ENCODE measurements at regions not wholly inside any gene's neighbourhood (a gene's known extent, or its start where the extent isn't known, plus 50 kb on each side); places are given as distances from the start of the nearest gene placed in this dataset.
"Not testable (repeated sequence)": the region's sequence is repeated elsewhere in the genome, so short reads cannot be mapped to it uniquely, and the experiment has no call there.

- Mint-ChIP-seq H3K4me1 (ENCODE audit: low read depth) (peaks cover 22% of the 10 kb centered on the region), H3K27ac (no peak overlapping the region), H3K9me3 (no peaks in the 10 kb centered on the region), H3K36me3 (no peaks in the 10 kb centered on the region), H3K27me3 (peaks cover 3% of the 10 kb centered on the region), H3K4me3 (no peak overlapping the region)
- ChIA-PET CTCF (no interaction called here), POLR2A (no interaction called here)
- intact Hi-C loops (cut with micrococcal nuclease) = no loop called here
- no peak for DNase-seq
Observed at GRCh38 chr13:28607187-28607955, 51.6 kb upstream of the POMP start.

GRCh38 chr13:28606466-28606865 is 52.5 kb upstream of the POMP start:
- CTCF ChIA-PET = no interaction called here
- H3K4me1 Mint-ChIP-seq (ENCODE audit: low read depth) = peaks cover 13% of the 10 kb centered on the region
- DNase-seq = no peak
- intact Hi-C loops (cut with micrococcal nuclease) = no loop called here
- no peaks in the 10 kb centered on the region for H3K9me3 Mint-ChIP-seq
- no peak overlapping the region for H3K27ac Mint-ChIP-seq
- POLR2A ChIA-PET = no interaction called here
- no peaks in the 10 kb centered on the region for H3K36me3 Mint-ChIP-seq
- H3K27me3 Mint-ChIP-seq = peaks cover 3% of the 10 kb centered on the region
- no peak overlapping the region for H3K4me3 Mint-ChIP-seq

GRCh38 chr13:28605147-28605546 is 53.8 kb upstream of the POMP start:
- H3K27ac Mint-ChIP-seq; DNase-seq; H3K36me3 Mint-ChIP-seq; intact Hi-C loops (cut with micrococcal nuclease); POLR2A ChIA-PET; H3K4me3 Mint-ChIP-seq; H3K27me3 Mint-ChIP-seq; H3K4me1 Mint-ChIP-seq (ENCODE audit: low read depth); H3K9me3 Mint-ChIP-seq; CTCF ChIA-PET: not testable (repeated sequence)

- peaks cover 6% of the 10 kb centered on the region for H3K27me3 Mint-ChIP-seq
- no peaks in the 10 kb centered on the region for H3K4me1 Mint-ChIP-seq (ENCODE audit: low read depth)
- peaks cover 3% of the 10 kb centered on the region for H3K9me3 Mint-ChIP-seq
- no peak for DNase-seq
- no peaks in the 10 kb centered on the region for H3K36me3 Mint-ChIP-seq
- POLR2A ChIA-PET = no interaction called here
- H3K27ac Mint-ChIP-seq = no peak overlapping the region
- H3K4me3 Mint-ChIP-seq = no peak overlapping the region
- intact Hi-C loops (cut with micrococcal nuclease) = no loop called here
- CTCF ChIA-PET = no interaction called here
Observed at GRCh38 chr13:28603043-28603664, 55.8 kb upstream of the POMP start.

- H3K36me3 Mint-ChIP-seq = no peaks in the 10 kb centered on the region
- peaks cover 6% of the 10 kb centered on the region for H3K27me3 Mint-ChIP-seq
- intact Hi-C loops (cut with micrococcal nuclease) = no loop called here
- H3K4me3 Mint-ChIP-seq = no peak overlapping the region
- ChIA-PET CTCF (no interaction called here), POLR2A (no interaction called here)
- DNase-seq = no peak
- peaks cover 3% of the 10 kb centered on the region for H3K9me3 Mint-ChIP-seq
- H3K4me1 Mint-ChIP-seq (ENCODE audit: low read depth) = no peaks in the 10 kb centered on the region
- no peak overlapping the region for H3K27ac Mint-ChIP-seq
Observed at GRCh38 chr13:28602580-28602979, 56.4 kb upstream of the POMP start.

- Mint-ChIP-seq H3K9me3 (peaks cover 3% of the 10 kb centered on the region), H3K27ac (no peak overlapping the region), H3K36me3 (no peaks in the 10 kb centered on the region), H3K4me1 (ENCODE audit: low read depth) (no peaks in the 10 kb centered on the region), H3K4me3 (no peak overlapping the region), H3K27me3 (peaks cover 7% of the 10 kb centered on the region)
- no peak for DNase-seq
- ChIA-PET POLR2A (no interaction called here), CTCF (no interaction called here)
- intact Hi-C loops (cut with micrococcal nuclease) = no loop called here
Observed at GRCh38 chr13:28601581-28601980, 57.3 kb upstream of the POMP start.

- no peaks in the 10 kb centered on the region for H3K4me1 Mint-ChIP-seq (ENCODE audit: low read depth)
- H3K27ac Mint-ChIP-seq = no peak overlapping the region
- CTCF ChIA-PET = no interaction called here
- no peak for DNase-seq
- intact Hi-C loops (cut with micrococcal nuclease) = no loop called here
- H3K27me3 Mint-ChIP-seq = peaks cover 17% of the 10 kb centered on the region
- peaks cover 3% of the 10 kb centered on the region for H3K9me3 Mint-ChIP-seq
- POLR2A ChIA-PET = no interaction called here
- no peaks in the 10 kb centered on the region for H3K36me3 Mint-ChIP-seq
- H3K4me3 Mint-ChIP-seq = no peak overlapping the region
Observed at GRCh38 chr13:28597641-28598040, 61.3 kb upstream of the POMP start.

GRCh38 chr13:28590461-28590860 is 68.5 kb upstream of the POMP start:
- peaks cover 6% of the 10 kb centered on the region for H3K4me1 Mint-ChIP-seq (ENCODE audit: low read depth)
- H3K9me3 Mint-ChIP-seq = no peaks in the 10 kb centered on the region
- no peak for DNase-seq
- ChIA-PET CTCF (no interaction called here), POLR2A (interaction anchor here (1.0 kb wide), 1 partner anchor 8 kb away, joined by 3 read pairs; no protein-coding TSS in a partner anchor)
- intact Hi-C loops (cut with micrococcal nuclease) = no loop called here
- H3K36me3 Mint-ChIP-seq = no peaks in the 10 kb centered on the region
- peaks cover 18% of the 10 kb centered on the region for H3K27me3 Mint-ChIP-seq
- H3K4me3 Mint-ChIP-seq = no peak overlapping the region
- no peak overlapping the region for H3K27ac Mint-ChIP-seq

GRCh38 chr13:28588296-28588695 is 70.6 kb upstream of the POMP start:
- no peak for DNase-seq
- no peaks in the 10 kb centered on the region for H3K9me3 Mint-ChIP-seq
- no peak overlapping the region for H3K4me3 Mint-ChIP-seq
- H3K36me3 Mint-ChIP-seq = no peaks in the 10 kb centered on the region
- H3K27ac Mint-ChIP-seq = no peak overlapping the region
- POLR2A ChIA-PET = no interaction called here
- intact Hi-C loops (cut with micrococcal nuclease) = no loop called here
- peaks cover 10% of the 10 kb centered on the region for H3K4me1 Mint-ChIP-seq (ENCODE audit: low read depth)
- peaks cover 11% of the 10 kb centered on the region for H3K27me3 Mint-ChIP-seq
- CTCF ChIA-PET = no interaction called here

GRCh38 chr13:28587174-28587540 is 71.8 kb upstream of the POMP start:
- ChIA-PET POLR2A (no interaction called here), CTCF (no interaction called here)
- peaks cover 5% of the 10 kb centered on the region for H3K27me3 Mint-ChIP-seq
- no peaks in the 10 kb centered on the region for H3K9me3 Mint-ChIP-seq
- no peaks in the 10 kb centered on the region for H3K36me3 Mint-ChIP-seq
- intact Hi-C loops (cut with micrococcal nuclease) = no loop called here
- no peak overlapping the region for H3K27ac Mint-ChIP-seq
- no peak overlapping the region for H3K4me3 Mint-ChIP-seq
- no peak for DNase-seq
- H3K4me1 Mint-ChIP-seq (ENCODE audit: low read depth) = peaks cover 15% of the 10 kb centered on the region

GRCh38 chr13:28586439-28587173 is 72.3 kb upstream of the POMP start:
- POLR2A ChIA-PET = no interaction called here
- no peak overlapping the region for H3K4me3 Mint-ChIP-seq
- no peak for DNase-seq
- intact Hi-C loops (cut with micrococcal nuclease) = no loop called here
- H3K9me3 Mint-ChIP-seq = no peaks in the 10 kb centered on the region
- H3K4me1 Mint-ChIP-seq (ENCODE audit: low read depth) = peaks cover 15% of the 10 kb centered on the region
- H3K27me3 Mint-ChIP-seq = peaks cover 3% of the 10 kb centered on the region
- no peaks in the 10 kb centered on the region for H3K36me3 Mint-ChIP-seq
- no peak overlapping the region for H3K27ac Mint-ChIP-seq
- CTCF ChIA-PET = interaction anchor here (1.2 kb wide), 1 partner anchor 213 kb away, joined by 3 read pairs; no protein-coding TSS in a partner anchor

- no peak overlapping the region for H3K4me3 Mint-ChIP-seq
- intact Hi-C loops (cut with micrococcal nuclease) = no loop called here
- POLR2A ChIA-PET = no interaction called here
Observed at GRCh38 chr13:28585561-28585960, 73.4 kb upstream of the POMP start.

More at GRCh38 chr13:28585561-28585960, 73.4 kb upstream of the POMP start:
- H3K4me1 Mint-ChIP-seq (ENCODE audit: low read depth) = peaks cover 15% of the 10 kb centered on the region
- peaks cover 2% of the 10 kb centered on the region for H3K27me3 Mint-ChIP-seq
- DNase-seq = no peak
- no peaks in the 10 kb centered on the region for H3K9me3 Mint-ChIP-seq
- CTCF ChIA-PET = interaction anchor here (1.2 kb wide), 1 partner anchor 214 kb away, joined by 3 read pairs; no protein-coding TSS in a partner anchor
- no peaks in the 10 kb centered on the region for H3K36me3 Mint-ChIP-seq
- H3K27ac Mint-ChIP-seq = no peak overlapping the region
